H9 (cell line): ENCODE measurements at regions not wholly inside any gene's neighbourhood (a gene's known extent, or its start where the extent isn't known, plus 50 kb on each side); places are given as distances from the start of the nearest gene placed in this dataset.

Experiments
- DNase-seq: peaks from one replicate; pipeline ENCODE4 v3.0.0-alpha.2; 2017
- H2AFZ ChIP-seq: one replicate; pipeline ENCODE4 v1.6.1; 2013; ENCODE audit warnings: mild to moderate bottlenecking, low read length, control low read depth, moderate library complexity
- H2AK5ac ChIP-seq: 2 replicates; pipeline ENCODE4 v1.6.1; 2013; ENCODE audit warnings: low read length, control low read depth, mixed read lengths; ENCODE audit not compliant: insufficient read length
- H2BK120ac ChIP-seq: one replicate; pipeline ENCODE4 v1.6.1; 2013; ENCODE audit warnings: low read depth, mild to moderate bottlenecking, low read length, control low read depth, inconsistent platforms; ENCODE audit not compliant: poor library complexity, severe bottlenecking
- H2BK12ac ChIP-seq: 2 replicates; pipeline ENCODE4 v1.6.1; 2013; ENCODE audit warnings: low read length, control low read depth, mixed read lengths, low read depth; ENCODE audit not compliant: insufficient read length
- H2BK15ac ChIP-seq: 2 replicates; pipeline ENCODE4 v1.6.1; 2013; ENCODE audit warnings: low read depth, low read length, control low read depth
- H2BK20ac ChIP-seq: one replicate; pipeline ENCODE4 v1.6.1; 2013; ENCODE audit warnings: low read depth, mild to moderate bottlenecking, low read length, control low read depth, inconsistent platforms; ENCODE audit not compliant: poor library complexity, severe bottlenecking
- H2BK5ac ChIP-seq: 2 replicates; pipeline ENCODE4 v1.6.1; 2013; ENCODE audit warnings: low read length, control low read depth, mixed read lengths; ENCODE audit not compliant: insufficient read length
- H3K14ac ChIP-seq: 2 replicates; pipeline ENCODE4 v1.6.1; 2013; ENCODE audit warnings: low read length, control low read depth; ENCODE audit not compliant: insufficient read depth
- H3K18ac ChIP-seq: 2 replicates; pipeline ENCODE4 v1.6.1; 2013; ENCODE audit warnings: low read depth, mild to moderate bottlenecking, mixed read lengths, low read length, control low read depth; ENCODE audit not compliant: insufficient read length
- H3K23ac ChIP-seq: 2 replicates; pipeline ENCODE4 v1.6.1; 2013; ENCODE audit warnings: low read length, control low read depth, mixed read lengths, low read depth; ENCODE audit not compliant: insufficient read length
- H3K23me2 ChIP-seq: 2 replicates; pipeline ENCODE4 v1.6.1; 2013; ENCODE audit warnings: low read depth, mild to moderate bottlenecking, mixed read lengths, low read length, control low read depth; ENCODE audit not compliant: insufficient read length, poor library complexity, severe bottlenecking
- H3K27ac ChIP-seq: 2 replicates; pipeline ENCODE4 v1.5.1; 2013; ENCODE audit warnings: low read length, control low read depth, mixed read lengths, low read depth; ENCODE audit not compliant: insufficient read length
- H3K27me3 ChIP-seq: 2 replicates; pipeline ENCODE4 v1.6.1; 2013; ENCODE audit warnings: low read length, control low read depth, inconsistent platforms; ENCODE audit not compliant: insufficient read depth
- H3K4ac ChIP-seq: 2 replicates; pipeline ENCODE4 v1.6.1; 2013; ENCODE audit warnings: low read depth, mild to moderate bottlenecking, control low read depth, inconsistent platforms, low read length, moderate library complexity
- H3K4me1 ChIP-seq: 2 replicates; pipeline ENCODE4 v1.6.1; 2013; ENCODE audit warnings: low read length, control low read depth, inconsistent platforms; ENCODE audit not compliant: insufficient read depth
- H3K4me2 ChIP-seq: 2 replicates; pipeline ENCODE4 v1.6.1; 2013; ENCODE audit warnings: low read length, control low read depth, mixed read lengths; ENCODE audit not compliant: insufficient read length, insufficient read depth
- H3K56ac ChIP-seq: 2 replicates; pipeline ENCODE4 v1.6.1; 2013; ENCODE audit warnings: low read depth, mild to moderate bottlenecking, mixed read lengths, low read length, control low read depth; ENCODE audit not compliant: insufficient read length
- H3K79me1 ChIP-seq: 2 replicates; pipeline ENCODE4 v1.6.1; 2013; ENCODE audit warnings: low read depth, mild to moderate bottlenecking, moderate library complexity, low read length, control low read depth, inconsistent platforms; ENCODE audit not compliant: insufficient read depth, poor library complexity, severe bottlenecking
- H3K79me2 ChIP-seq: 2 replicates; pipeline ENCODE4 v1.6.1; 2013; ENCODE audit warnings: low read length, control low read depth, inconsistent platforms; ENCODE audit not compliant: insufficient read depth
- H3K9ac ChIP-seq: 2 replicates; pipeline ENCODE4 v1.6.1; 2013; ENCODE audit warnings: low read length, control low read depth, mixed read lengths; ENCODE audit not compliant: insufficient read length; ENCODE audit errors: extremely low read depth
- H3K9me3 ChIP-seq: one replicate; pipeline ENCODE4 v1.6.1; 2013; ENCODE audit warnings: low read depth, low read length, inconsistent platforms; ENCODE audit not compliant: control insufficient read depth
- H3T11ph ChIP-seq: one replicate; pipeline ENCODE4 v1.6.1; 2013; ENCODE audit warnings: mild to moderate bottlenecking, low read length, control low read depth, inconsistent platforms
- H4K20me1 ChIP-seq: one replicate; pipeline ENCODE4 v1.6.1; 2013; ENCODE audit not compliant: control insufficient read depth, insufficient read length, insufficient read depth
- H4K5ac ChIP-seq: 2 replicates; pipeline ENCODE4 v1.6.1; 2013; ENCODE audit warnings: low read depth, mild to moderate bottlenecking, mixed read lengths, low read length, control low read depth; ENCODE audit not compliant: insufficient read length
- H4K8ac ChIP-seq: replicated peaks from 2 replicates; pipeline ENCODE4 v1.6.1; 2013; ENCODE audit warnings: low read length, control low read depth, mixed read lengths, low read depth; ENCODE audit not compliant: insufficient read length
- H4K91ac ChIP-seq: 2 replicates; pipeline ENCODE4 v1.6.1; 2013; ENCODE audit warnings: low read depth, mild to moderate bottlenecking, moderate library complexity, mixed read lengths, low read length, control low read depth; ENCODE audit not compliant: insufficient read length
- H3K27ac Mint-ChIP-seq, 3 experiments: 2 replicates in 2 of 3; 3 replicates in 1 of 3; pipeline ENCODE4 v1.8.0; 2020 to 2021; ENCODE audit warnings: mixed read lengths in 3 of 3, mild to moderate bottlenecking in 1 of 3, moderate library complexity in 1 of 3
- H3K27me3 Mint-ChIP-seq: 2 replicates; pipeline ENCODE4 v1.8.0; 2021; ENCODE audit warnings: low read depth, mild to moderate bottlenecking, moderate library complexity, mixed read lengths
- H3K36me3 Mint-ChIP-seq, 3 experiments: 2 replicates in 2 of 3; 3 replicates in 1 of 3; pipeline ENCODE4 v1.8.0; 2020 to 2021; ENCODE audit warnings: low read depth in 3 of 3, mixed read lengths in 3 of 3; ENCODE audit not compliant: insufficient read depth in 1 of 3
- H3K4me1 Mint-ChIP-seq, 2 experiments: 2 replicates each; pipeline ENCODE4 v1.8.0; 2020; ENCODE audit warnings: mixed read lengths in 2 of 2
- H3K4me3 Mint-ChIP-seq, 2 experiments: 2 replicates in 1 of 2; 3 replicates in 1 of 2; pipeline ENCODE4 v1.8.0; 2020 to 2021; ENCODE audit warnings: mild to moderate bottlenecking in 2 of 2, mixed read lengths in 2 of 2, moderate library complexity in 1 of 2
- H3K9me3 Mint-ChIP-seq, 2 experiments: 2 replicates in 1 of 2; 3 replicates in 1 of 2; pipeline ENCODE4 v1.8.0; 2020; ENCODE audit warnings: mild to moderate bottlenecking in 2 of 2, mixed read lengths in 2 of 2, moderate library complexity in 1 of 2
- CTCF ChIP-seq: fragments of 200-600 bp; sonication (generic); conservative IDR thresholded peaks from 3 replicates; pipeline ENCODE4 v1.8.0; 2021; ENCODE audit warnings: antibody characterized with exemption, mild to moderate bottlenecking
- WGBS: extraction: QIAGEN DNeasy Blood & Tissue Kit; methylation state at CpG from one replicate; pipeline ENCODE4 v1.1.7; 2013; ENCODE audit warnings: missing lambda C conversion rate, low lambda C conversion rate, mixed read lengths; ENCODE audit not compliant: insufficient read length; ENCODE audit errors: extremely low coverage; 5-methylcytosine and 5-hydroxymethylcytosine counted together

- WGBS = no CpG with 5 or more reads among the region's 3 CpGs
- Mint-ChIP-seq H3K9me3 (peaks cover 76 to 86% of the 10 kb centered on the region in 2 experiments), H3K36me3 (peaks cover 0 to 27% (median 7%) of the 10 kb centered on the region in 3 experiments; a peak in 4 of 7 replicates)
Observed at GRCh38 chr7:153510674-153511073, 541.5 kb upstream of the DPP6 start.

More at GRCh38 chr7:153510674-153511073, 541.5 kb upstream of the DPP6 start:
- H3K27ac Mint-ChIP-seq = no peak overlapping the region
- no peaks in the 10 kb centered on the region for H4K20me1 ChIP-seq
- H3K9ac ChIP-seq = no peak overlapping the region
- H3K27me3 Mint-ChIP-seq = 0 out of 2 replicates have a peak, but pooled peaks cover 1% of the 10 kb centered on the region
- no peaks in the 10 kb centered on the region for H3K27me3 ChIP-seq
- DNase-seq = no peak
- no peak overlapping the region for H2BK15ac ChIP-seq
- no peak overlapping the region for H3K14ac ChIP-seq
- H2BK5ac ChIP-seq = no peak overlapping the region
- no peak overlapping the region for H3T11ph ChIP-seq
- no peak overlapping the region for H3K56ac ChIP-seq
- no peak overlapping the region for H2BK120ac ChIP-seq
- no peaks in the 10 kb centered on the region for H3K79me1 ChIP-seq
- H3K23me2 ChIP-seq = no peaks in the 10 kb centered on the region
- no peak overlapping the region for H2AFZ ChIP-seq
- no peaks in the 10 kb centered on the region for H3K4me1 ChIP-seq
- H2AK5ac ChIP-seq = no peak overlapping the region
- H3K4me3 Mint-ChIP-seq = no peak overlapping the region
- no peak for TF ChIP-seq CTCF
- no peak overlapping the region for H3K4me2 ChIP-seq
- H3K4ac ChIP-seq = no peak overlapping the region
- no peak overlapping the region for H3K18ac ChIP-seq
- H4K5ac ChIP-seq = no peak overlapping the region
- peaks cover 13% of the 10 kb centered on the region for H3K9me3 ChIP-seq
- no peak overlapping the region for H2BK12ac ChIP-seq
- H3K4me1 Mint-ChIP-seq = no peaks in the 10 kb centered on the region
- H3K23ac ChIP-seq = no peak overlapping the region
- no peak overlapping the region for H2BK20ac ChIP-seq
- no peak overlapping the region for H3K27ac ChIP-seq
- no peak overlapping the region for H4K8ac ChIP-seq
- no peaks in the 10 kb centered on the region for H3K79me2 ChIP-seq
- H4K91ac ChIP-seq = no peak overlapping the region
